SU-DHL-6 (cell line): ENCODE measurements at regions not wholly inside any gene's neighbourhood (a gene's known extent, or its start where the extent isn't known, plus 50 kb on each side); places are given as distances from the start of the nearest gene placed in this dataset.

Experiments
- H2AFZ ChIP-seq: fragments of 200-600 bp; sonication (generic); 2 replicates; pipeline ENCODE4 v1.6.1; 2014; ENCODE audit warnings: low read depth, mild to moderate bottlenecking, moderate library complexity, mixed read lengths, antibody characterized with exemption, low read length; ENCODE audit not compliant: severe bottlenecking
- H3F3A ChIP-seq: fragments of 200-600 bp; shearing (Covaris generic); 2 replicates; pipeline ENCODE4 v1.6.0; 2016; ENCODE audit warnings: antibody characterized with exemption, mild to moderate bottlenecking; ENCODE audit not compliant: insufficient read depth
- H3K27ac ChIP-seq: fragments of 200-600 bp; sonication (generic); 2 replicates; pipeline ENCODE4 v1.5.1; 2016; ENCODE audit warnings: low read depth, mild to moderate bottlenecking, low read length, moderate library complexity, mixed read lengths
- H3K27me3 ChIP-seq: fragments of 200-600 bp; sonication (generic), shearing (Covaris generic); 2 replicates; pipeline ENCODE4 v1.6.0; 2014; ENCODE audit warnings: mild to moderate bottlenecking, low read length
- H3K36me3 ChIP-seq: fragments of 200-600 bp; sonication (generic); 2 replicates; pipeline ENCODE4 v1.6.1; 2014; ENCODE audit warnings: mild to moderate bottlenecking, low read length, mixed read lengths
- H3K4me2 ChIP-seq: fragments of 300-600, 200-600 bp; shearing (Covaris generic), sonication (generic); 2 replicates; pipeline ENCODE4 v1.6.0; 2014; ENCODE audit warnings: low read length, low read depth, mild to moderate bottlenecking; ENCODE audit not compliant: poor library complexity, severe bottlenecking
- H3K4me3 ChIP-seq: fragments of 200-600 bp; sonication (generic); 2 replicates; pipeline ENCODE4 v1.5.1; 2014; ENCODE audit warnings: antibody characterized with exemption, low read length, mild to moderate bottlenecking, mixed read lengths; ENCODE audit not compliant: insufficient read depth, poor library complexity, severe bottlenecking
- H3K79me2 ChIP-seq: fragments of 200-600 bp; sonication (generic); 2 replicates; pipeline ENCODE4 v1.6.1; 2014; ENCODE audit warnings: mild to moderate bottlenecking, low read length, moderate library complexity; ENCODE audit not compliant: insufficient read depth
- H3K9ac ChIP-seq: fragments of 200-600 bp; sonication (generic); 2 replicates; pipeline ENCODE4 v1.7.0; 2014; ENCODE audit warnings: mild to moderate bottlenecking, low read length
- H3K9me2 ChIP-seq: fragments of 200-600 bp; sonication (generic); replicated peaks from 2 replicates; pipeline ENCODE4 v1.6.1; 2014; ENCODE audit warnings: low read length; ENCODE audit not compliant: insufficient read depth
- H3K9me3 ChIP-seq: fragments of 200-600 bp; sonication (generic); 2 replicates; pipeline ENCODE4 v1.6.1; 2014; ENCODE audit warnings: low read length, mixed read lengths; ENCODE audit not compliant: insufficient read depth
- H4K20me1 ChIP-seq: fragments of 200-600 bp; sonication (generic); 2 replicates; pipeline ENCODE4 v1.6.1; 2014; ENCODE audit warnings: low read depth, mild to moderate bottlenecking, antibody characterized with exemption, low read length, moderate library complexity, mixed read lengths
- CTCF ChIP-seq: fragments of 200-600 bp; sonication (generic); IDR thresholded peaks from one replicate; pipeline ENCODE4 v1.5.1; 2017; ENCODE audit warnings: antibody characterized with exemption, mild to moderate bottlenecking, low read length, moderate library complexity; ENCODE audit not compliant: insufficient read depth, poor library complexity, severe bottlenecking
- EZH2phosphoT487 ChIP-seq: fragments of 200-600 bp; sonication (generic), shearing (Covaris generic); conservative IDR thresholded peaks from 2 replicates; pipeline ENCODE4 v1.6.1; 2018; ENCODE audit warnings: mild to moderate bottlenecking, antibody characterized with exemption, low read length, moderate library complexity, mixed read lengths

GRCh38 chr11:109798521-109798920, 294.7 kb upstream of the ZC3H12C start:
- H3K9me2 ChIP-seq = no peaks in the 10 kb centered on the region
- H3F3A ChIP-seq = no peaks in the 10 kb centered on the region
- no peak overlapping the region for H3K4me2 ChIP-seq
- H2AFZ ChIP-seq = no peak overlapping the region
- no peaks in the 10 kb centered on the region for H3K27me3 ChIP-seq
- no peaks in the 10 kb centered on the region for H3K36me3 ChIP-seq
- TF ChIP-seq CTCF = no peak
- no peak for TF ChIP-seq EZH2phosphoT487
- H3K9ac ChIP-seq = no peak overlapping the region
- H4K20me1 ChIP-seq = no peaks in the 10 kb centered on the region
- H3K9me3 ChIP-seq = no peaks in the 10 kb centered on the region
- H3K4me3 ChIP-seq = no peak overlapping the region
- H3K79me2 ChIP-seq = no peaks in the 10 kb centered on the region
- no peak overlapping the region for H3K27ac ChIP-seq

GRCh38 chr11:109799604-109800003, 293.6 kb upstream of the ZC3H12C start:
- Histone ChIP-seq H3K9me3 (no peaks in the 10 kb centered on the region), H4K20me1 (no peaks in the 10 kb centered on the region), H3K27me3 (no peaks in the 10 kb centered on the region), H3K9ac (no peak overlapping the region), H3K4me2 (no peak overlapping the region), H3F3A (no peaks in the 10 kb centered on the region), H3K36me3 (no peaks in the 10 kb centered on the region), H3K27ac (no peak overlapping the region), H3K9me2 (no peaks in the 10 kb centered on the region), H2AFZ (no peak overlapping the region), H3K4me3 (no peak overlapping the region), H3K79me2 (no peaks in the 10 kb centered on the region)
- TF ChIP-seq CTCF = no peak
- TF ChIP-seq EZH2phosphoT487 = no peak

- H3K9ac ChIP-seq = no peak overlapping the region
- no peak overlapping the region for H2AFZ ChIP-seq
- no peaks in the 10 kb centered on the region for H3K9me2 ChIP-seq
- H3K4me3 ChIP-seq = no peak overlapping the region
- no peak overlapping the region for H3K27ac ChIP-seq
- TF ChIP-seq EZH2phosphoT487 = no peak
- TF ChIP-seq CTCF = no peak
- H3K9me3 ChIP-seq = no peaks in the 10 kb centered on the region
- no peak overlapping the region for H3K4me2 ChIP-seq
- H3K36me3 ChIP-seq = no peaks in the 10 kb centered on the region
- H3K79me2 ChIP-seq = no peaks in the 10 kb centered on the region
- H4K20me1 ChIP-seq = no peaks in the 10 kb centered on the region
- no peaks in the 10 kb centered on the region for H3F3A ChIP-seq
- H3K27me3 ChIP-seq = no peaks in the 10 kb centered on the region
Observed at GRCh38 chr11:109804911-109805310, 288.3 kb upstream of the ZC3H12C start.
